Activated naive CD8-positive, alpha-beta T cell treated with anti-CD3 and anti-CD28 coated beads for 36 hours (primary cell): ENCODE measurements at regions not wholly inside any gene's neighbourhood (a gene's known extent, or its start where the extent isn't known, plus 50 kb on each side); places are given as distances from the start of the nearest gene placed in this dataset.
"Not testable (repeated sequence)": the region's sequence is repeated elsewhere in the genome, so short reads cannot be mapped to it uniquely, and the experiment has no call there.

Experiments used
- DNase-seq: peaks from one replicate; pipeline ENCODE4 v3.0.0; 2021
- H3K27ac Mint-ChIP-seq: one replicate; pipeline ENCODE4 v1.8.0; 2022; ENCODE audit warnings: mild to moderate bottlenecking, moderate library complexity, mixed read lengths
- H3K27me3 Mint-ChIP-seq: one replicate; pipeline ENCODE4 v1.8.0; 2022; ENCODE audit warnings: mild to moderate bottlenecking, mixed read lengths
- H3K36me3 Mint-ChIP-seq: one replicate; pipeline ENCODE4 v1.8.0; 2021; ENCODE audit warnings: mild to moderate bottlenecking, mixed read lengths
- H3K4me1 Mint-ChIP-seq: one replicate; pipeline ENCODE4 v1.8.0; 2021; ENCODE audit warnings: mixed read lengths
- H3K4me3 Mint-ChIP-seq: one replicate; pipeline ENCODE4 v1.8.0; 2022; ENCODE audit warnings: mild to moderate bottlenecking, moderate library complexity, mixed read lengths
- H3K9me3 Mint-ChIP-seq: one replicate; pipeline ENCODE4 v1.8.0; 2022; ENCODE audit warnings: mixed read lengths

- peaks cover 17% of the 10 kb centered on the region for H3K9me3 Mint-ChIP-seq
- not testable (repeated sequence) for H3K4me1 Mint-ChIP-seq, DNase-seq, H3K27ac Mint-ChIP-seq, H3K27me3 Mint-ChIP-seq, H3K36me3 Mint-ChIP-seq, H3K4me3 Mint-ChIP-seq
Observed at GRCh38 chr18:11344576-11344975, 195.2 kb upstream of the PIEZO2 start.

- Mint-ChIP-seq H3K27me3 (peaks cover 5% of the 10 kb centered on the region), H3K4me3 (no peak overlapping the region), H3K36me3 (no peaks in the 10 kb centered on the region), H3K9me3 (peaks cover 11% of the 10 kb centered on the region), H3K4me1 (no peaks in the 10 kb centered on the region), H3K27ac (no peak overlapping the region)
- no peak for DNase-seq
Observed at GRCh38 chr18:11343096-11343495, 193.7 kb upstream of the PIEZO2 start.

GRCh38 chr18:11342115-11342514, 192.7 kb upstream of the PIEZO2 start:
- not testable (repeated sequence) for H3K27me3 Mint-ChIP-seq, H3K4me1 Mint-ChIP-seq, H3K36me3 Mint-ChIP-seq, DNase-seq, H3K4me3 Mint-ChIP-seq, H3K9me3 Mint-ChIP-seq, H3K27ac Mint-ChIP-seq

GRCh38 chr18:11339188-11339775, 189.9 kb upstream of the PIEZO2 start:
- H3K9me3 Mint-ChIP-seq = peaks cover 4% of the 10 kb centered on the region
- no peaks in the 10 kb centered on the region for H3K36me3 Mint-ChIP-seq
- H3K4me3 Mint-ChIP-seq = no peak overlapping the region
- H3K27me3 Mint-ChIP-seq = peaks cover 10% of the 10 kb centered on the region
- H3K27ac Mint-ChIP-seq = no peak overlapping the region
- no peak for DNase-seq
- no peaks in the 10 kb centered on the region for H3K4me1 Mint-ChIP-seq

GRCh38 chr18:11336241-11336640, 186.9 kb upstream of the PIEZO2 start:
- Mint-ChIP-seq H3K36me3 (no peaks in the 10 kb centered on the region), H3K27me3 (peaks cover 10% of the 10 kb centered on the region), H3K9me3 (no peaks in the 10 kb centered on the region), H3K4me3 (no peak overlapping the region), H3K4me1 (no peaks in the 10 kb centered on the region), H3K27ac (no peak overlapping the region)
- no peak for DNase-seq

- H3K4me3 Mint-ChIP-seq = no peak overlapping the region
- no peak overlapping the region for H3K27ac Mint-ChIP-seq
- DNase-seq = no peak
- no peaks in the 10 kb centered on the region for H3K27me3 Mint-ChIP-seq
- H3K36me3 Mint-ChIP-seq = no peaks in the 10 kb centered on the region
- peaks cover 2% of the 10 kb centered on the region for H3K4me1 Mint-ChIP-seq
- H3K9me3 Mint-ChIP-seq = no peaks in the 10 kb centered on the region
Observed at GRCh38 chr18:11327391-11328009, 178.1 kb upstream of the PIEZO2 start.

GRCh38 chr18:11324956-11325882, 175.8 kb upstream of the PIEZO2 start:
- peaks cover 7% of the 10 kb centered on the region for H3K27me3 Mint-ChIP-seq
- H3K4me1 Mint-ChIP-seq = peaks cover 2% of the 10 kb centered on the region
- H3K4me3 Mint-ChIP-seq = no peak overlapping the region
- H3K27ac Mint-ChIP-seq = no peak overlapping the region
- peak; percentile 7 for DNase-seq
- peaks cover 3% of the 10 kb centered on the region for H3K9me3 Mint-ChIP-seq
- H3K36me3 Mint-ChIP-seq = no peaks in the 10 kb centered on the region

GRCh38 chr18:11324510-11324909, 175.1 kb upstream of the PIEZO2 start:
- Mint-ChIP-seq H3K27me3 (peaks cover 8% of the 10 kb centered on the region), H3K4me3 (no peak overlapping the region), H3K4me1 (peaks cover 2% of the 10 kb centered on the region), H3K27ac (no peak overlapping the region), H3K36me3 (no peaks in the 10 kb centered on the region), H3K9me3 (peaks cover 3% of the 10 kb centered on the region)
- no peak for DNase-seq

- no peak overlapping the region for H3K4me3 Mint-ChIP-seq
- peaks cover 12% of the 10 kb centered on the region for H3K27me3 Mint-ChIP-seq
- H3K9me3 Mint-ChIP-seq = peaks cover 3% of the 10 kb centered on the region
- no peaks in the 10 kb centered on the region for H3K36me3 Mint-ChIP-seq
- peaks cover 2% of the 10 kb centered on the region for H3K4me1 Mint-ChIP-seq
- H3K27ac Mint-ChIP-seq = no peak overlapping the region
- DNase-seq = no peak
Observed at GRCh38 chr18:11323359-11323819, 174.0 kb upstream of the PIEZO2 start.

GRCh38 chr18:11322716-11323115, 173.3 kb upstream of the PIEZO2 start:
- Mint-ChIP-seq H3K27ac (no peak overlapping the region), H3K27me3 (peaks cover 12% of the 10 kb centered on the region), H3K4me3 (no peak overlapping the region), H3K36me3 (no peaks in the 10 kb centered on the region), H3K9me3 (peaks cover 3% of the 10 kb centered on the region), H3K4me1 (peaks cover 2% of the 10 kb centered on the region)
- DNase-seq = no peak

- peaks cover 2% of the 10 kb centered on the region for H3K4me1 Mint-ChIP-seq
- H3K9me3 Mint-ChIP-seq = peaks cover 3% of the 10 kb centered on the region
- H3K36me3 Mint-ChIP-seq = no peaks in the 10 kb centered on the region
- peaks cover 12% of the 10 kb centered on the region for H3K27me3 Mint-ChIP-seq
- H3K27ac Mint-ChIP-seq = no peak overlapping the region
- H3K4me3 Mint-ChIP-seq = no peak overlapping the region
- DNase-seq = no peak
Observed at GRCh38 chr18:11322006-11322405, 172.6 kb upstream of the PIEZO2 start.

- H3K9me3 Mint-ChIP-seq = peaks cover 3% of the 10 kb centered on the region
- H3K4me1 Mint-ChIP-seq = peaks cover 2% of the 10 kb centered on the region
- no peak overlapping the region for H3K27ac Mint-ChIP-seq
- no peaks in the 10 kb centered on the region for H3K36me3 Mint-ChIP-seq
- no peak for DNase-seq
- H3K4me3 Mint-ChIP-seq = no peak overlapping the region
- peaks cover 12% of the 10 kb centered on the region for H3K27me3 Mint-ChIP-seq
Observed at GRCh38 chr18:11320986-11321385, 171.6 kb upstream of the PIEZO2 start.

- H3K9me3 Mint-ChIP-seq = no peaks in the 10 kb centered on the region
- peaks cover 8% of the 10 kb centered on the region for H3K27me3 Mint-ChIP-seq
- H3K27ac Mint-ChIP-seq = no peak overlapping the region
- no peak overlapping the region for H3K4me3 Mint-ChIP-seq
- DNase-seq = no peak
- H3K36me3 Mint-ChIP-seq = no peaks in the 10 kb centered on the region
- H3K4me1 Mint-ChIP-seq = no peaks in the 10 kb centered on the region
Observed at GRCh38 chr18:11316546-11316945, 167.2 kb upstream of the PIEZO2 start.

GRCh38 chr18:11310476-11311086, 161.2 kb upstream of the PIEZO2 start:
- no peak overlapping the region for H3K27ac Mint-ChIP-seq
- no peaks in the 10 kb centered on the region for H3K36me3 Mint-ChIP-seq

GRCh38 chr18:11309172-11309571, 159.8 kb upstream of the PIEZO2 start:
- H3K27ac Mint-ChIP-seq = no peak overlapping the region

More at GRCh38 chr18:11310476-11311086, 161.2 kb upstream of the PIEZO2 start:
- DNase-seq = peak; percentile 11
- H3K4me1 Mint-ChIP-seq = peaks cover 7% of the 10 kb centered on the region
- H3K4me3 Mint-ChIP-seq = no peak overlapping the region
- H3K9me3 Mint-ChIP-seq = no peaks in the 10 kb centered on the region
- H3K27me3 Mint-ChIP-seq = no peaks in the 10 kb centered on the region

More at GRCh38 chr18:11309172-11309571, 159.8 kb upstream of the PIEZO2 start:
- Mint-ChIP-seq H3K36me3 (no peaks in the 10 kb centered on the region), H3K4me1 (peaks cover 7% of the 10 kb centered on the region), H3K27me3 (no peaks in the 10 kb centered on the region), H3K4me3 (no peak overlapping the region), H3K9me3 (peaks cover 2% of the 10 kb centered on the region)
- DNase-seq = no peak
